Transverse colon (tissue), 3 donors: ENCODE measurements at regions not wholly inside any gene's neighbourhood (a gene's known extent, or its start where the extent isn't known, plus 50 kb on each side); places are given as distances from the start of the nearest gene placed in this dataset.

Experiments used
- CTCF ChIP-seq, 5 experiments: fragments of 200-600 bp in 3 of 5; fragments of 450-650 bp in 2 of 5; sonication (generic) in 3 of 5; IDR thresholded peaks; 1 replicate in 2 of 5; 2 replicates in 3 of 5; pipeline ENCODE4 v1.5.1; 2016 to 2017; ENCODE audit warnings: antibody characterized with exemption in 5 of 5, inconsistent platforms in 3 of 5, mild to moderate bottlenecking in 2 of 5, moderate library complexity in 1 of 5
- EP300 ChIP-seq: sonication (generic); formaldehyde crosslinking; IDR thresholded peaks from one replicate; pipeline ENCODE4 v1.6.1; 2017; ENCODE audit warnings: antibody characterized with exemption, low read depth
- POLR2A ChIP-seq: fragments of 450-650 bp; IDR thresholded peaks from one replicate; pipeline ENCODE4 v1.6.1; 2016; ENCODE audit warnings: antibody characterized with exemption, mild to moderate bottlenecking, moderate library complexity

GRCh38 chr7:88516429-88516828 lies 209.7 kb upstream of the STEAP4 start:
- no peak for TF ChIP-seq POLR2A
- TF ChIP-seq CTCF (IDR thresholded peaks at IDR 0.05) = no peak
- TF ChIP-seq EP300 = no peak
